Neural crest cell (in vitro differentiated cells): ENCODE measurements at regions not wholly inside any gene's neighbourhood (a gene's known extent, or its start where the extent isn't known, plus 50 kb on each side); places are given as distances from the start of the nearest gene placed in this dataset.
"Not testable (repeated sequence)": the region's sequence is repeated elsewhere in the genome, so short reads cannot be mapped to it uniquely, and the experiment has no call there.

Experiments
- DNase-seq: peaks from one replicate; pipeline ENCODE4 v3.0.0; 2021; ENCODE audit warnings: low read depth, mixed read lengths, low spot score
- H3K27ac Mint-ChIP-seq: one replicate; pipeline ENCODE4 v1.8.0; 2021; ENCODE audit warnings: mild to moderate bottlenecking, mixed read lengths; ENCODE audit not compliant: unreplicated experiment
- H3K27me3 Mint-ChIP-seq: 2 replicates; pipeline ENCODE4 v1.8.0; 2021; ENCODE audit warnings: low read depth, mild to moderate bottlenecking, mixed read lengths
- H3K36me3 Mint-ChIP-seq: 2 replicates; pipeline ENCODE4 v1.8.0; 2021; ENCODE audit warnings: low read depth, mild to moderate bottlenecking, mixed read lengths
- H3K4me1 Mint-ChIP-seq: 2 replicates; pipeline ENCODE4 v1.8.0; 2021; ENCODE audit warnings: mixed read lengths
- H3K4me3 Mint-ChIP-seq: one replicate; pipeline ENCODE4 v1.8.0; 2021; ENCODE audit warnings: mild to moderate bottlenecking, mixed read lengths
- H3K9me3 Mint-ChIP-seq: 2 replicates; pipeline ENCODE4 v1.8.0; 2021; ENCODE audit warnings: mixed read lengths
- CTCF ChIP-seq: fragments of 200-600 bp; sonication (generic); conservative IDR thresholded peaks from 2 replicates; pipeline ENCODE4 v1.5.0; 2021; ENCODE audit warnings: antibody characterized with exemption, mild to moderate bottlenecking

GRCh38 chr9:87359264-87359663 lies 138.4 kb upstream of the DAPK1 start:
- H3K9me3 Mint-ChIP-seq: no peaks in the 10 kb centered on the region
- no peak overlapping the region for H3K27ac Mint-ChIP-seq
- H3K36me3 Mint-ChIP-seq: no peaks in the 10 kb centered on the region
- peaks cover under 1% of the 10 kb centered on the region for H3K4me1 Mint-ChIP-seq
- TF ChIP-seq CTCF: no peak
- DNase-seq: no peak
- no peaks in the 10 kb centered on the region for H3K27me3 Mint-ChIP-seq
- no peak overlapping the region for H3K4me3 Mint-ChIP-seq

- no peak for TF ChIP-seq CTCF
- H3K4me3 Mint-ChIP-seq: no peak overlapping the region
- H3K4me1 Mint-ChIP-seq: no peaks in the 10 kb centered on the region
- no peak overlapping the region for H3K27ac Mint-ChIP-seq
- H3K36me3 Mint-ChIP-seq: peaks cover 3% of the 10 kb centered on the region
- peaks cover 2% of the 10 kb centered on the region for H3K9me3 Mint-ChIP-seq
- no peak for DNase-seq
- H3K27me3 Mint-ChIP-seq: no peaks in the 10 kb centered on the region
Observed at GRCh38 chr9:87359958-87360601, 137.6 kb upstream of the DAPK1 start.

- H3K36me3 Mint-ChIP-seq: no peaks in the 10 kb centered on the region
- peaks cover 5% of the 10 kb centered on the region for H3K9me3 Mint-ChIP-seq
- peaks cover 10% of the 10 kb centered on the region for H3K27me3 Mint-ChIP-seq
- H3K4me3 Mint-ChIP-seq: no peak overlapping the region
- H3K27ac Mint-ChIP-seq: no peak overlapping the region
- no peak for TF ChIP-seq CTCF
- peaks cover 3% of the 10 kb centered on the region for H3K4me1 Mint-ChIP-seq
- no peak for DNase-seq
Observed at GRCh38 chr9:87370049-87370685, 127.5 kb upstream of the DAPK1 start.

- peaks cover 3% of the 10 kb centered on the region for H3K4me1 Mint-ChIP-seq
- TF ChIP-seq CTCF: no peak
- H3K4me3 Mint-ChIP-seq: no peak overlapping the region
- peaks cover 13% of the 10 kb centered on the region for H3K27me3 Mint-ChIP-seq
- H3K9me3 Mint-ChIP-seq: no peaks in the 10 kb centered on the region
- H3K36me3 Mint-ChIP-seq: no peaks in the 10 kb centered on the region
- no peak overlapping the region for H3K27ac Mint-ChIP-seq
- DNase-seq: no peak
Observed at GRCh38 chr9:87371795-87372355, 125.8 kb upstream of the DAPK1 start.

- Mint-ChIP-seq H3K9me3 (no peaks in the 10 kb centered on the region), H3K4me1 (peaks cover 3% of the 10 kb centered on the region), H3K27me3 (peaks cover 13% of the 10 kb centered on the region), H3K27ac (no peak overlapping the region), H3K36me3 (no peaks in the 10 kb centered on the region), H3K4me3 (no peak overlapping the region)
- no peak for TF ChIP-seq CTCF
- DNase-seq: no peak
Observed at GRCh38 chr9:87372356-87372851, 125.3 kb upstream of the DAPK1 start.

- DNase-seq, H3K36me3 Mint-ChIP-seq, H3K27ac Mint-ChIP-seq, H3K9me3 Mint-ChIP-seq, H3K4me1 Mint-ChIP-seq, H3K4me3 Mint-ChIP-seq: not testable (repeated sequence)
- peaks cover 13% of the 10 kb centered on the region for H3K27me3 Mint-ChIP-seq
Observed at GRCh38 chr9:87374023-87374919, 123.4 kb upstream of the DAPK1 start.
